Esophagus squamous epithelium (tissue), 5 donors: ENCODE measurements at regions not wholly inside any gene's neighbourhood (a gene's known extent, or its start where the extent isn't known, plus 50 kb on each side); places are given as distances from the start of the nearest gene placed in this dataset.

Experiments
- DNase-seq: peaks from one replicate; lab custom pipeline; 2025; lab: John Stamatoyannopoulos, UW
- H3K27ac ChIP-seq, 4 donors: fragments of 200-600 bp; sonication (generic); one replicate each; pipeline ENCODE4 v1.5.1; 2016 to 2019; ENCODE audit warnings: mild to moderate bottlenecking in 1 of 4
- H3K27me3 ChIP-seq, 4 donors: fragments of 200-600 bp; sonication (generic); 1 replicate in 3 of 4; 2 replicates in 1 of 4; pipeline versions ENCODE4 v1.5.1 to v1.6.0; 2017 to 2021; ENCODE audit warnings: antibody characterized with exemption in 1 of 4
- H3K36me3 ChIP-seq, 3 donors: fragments of 200-600 bp; sonication (generic); one replicate each; pipeline ENCODE4 v1.5.1; 2016 to 2019
- H3K4me1 ChIP-seq, 3 donors: fragments of 200-600 bp; sonication (generic); one replicate each; pipeline ENCODE4 v1.5.1; 2017 to 2019
- H3K4me3 ChIP-seq, 4 donors: fragments of 200-600 bp; sonication (generic); 1 replicate in 3 of 4; 2 replicates in 1 of 4; pipeline ENCODE4 v1.5.1; 2016 to 2019; ENCODE audit warnings: mild to moderate bottlenecking in 2 of 4, moderate library complexity in 1 of 4
- H3K9me3 ChIP-seq, 3 donors: fragments of 200-600 bp; sonication (generic); one replicate each; pipeline ENCODE4 v1.5.1; 2016 to 2019
- POLR2A ChIP-seq, 4 donors: fragments of 450-650 bp; IDR thresholded peaks; one replicate each; pipeline ENCODE4 v1.6.1; 2017; ENCODE audit warnings: antibody characterized with exemption in 4 of 4, mild to moderate bottlenecking in 4 of 4, moderate library complexity in 3 of 4
- whole genome bisulfite sequencing, 2 donors: methylation state at CpG; one replicate each; pipeline ENCODE4 v1.1.5; 2018; 5-methylcytosine and 5-hydroxymethylcytosine counted together
- intact Hi-C: fragments of 100-400 bp; cut with DNase I; formaldehyde crosslinking; loops from one replicate; pipeline ENCODE4 v1.15.0; 2022
- TF ChIP-seq, protein P1 (sequence below), 6 experiments: fragments of 450-650 bp in 4 of 6; fragments of 200-600 bp in 2 of 6; sonication (generic) in 2 of 6; IDR thresholded peaks; one replicate each; pipeline ENCODE4 v1.5.1; 2016 to 2019; ENCODE audit warnings: antibody characterized with exemption in 6 of 6, mild to moderate bottlenecking in 4 of 6, moderate library complexity in 4 of 6
- donor health status: DM: yes; HTN: yes; CAD: no.

DNA sequence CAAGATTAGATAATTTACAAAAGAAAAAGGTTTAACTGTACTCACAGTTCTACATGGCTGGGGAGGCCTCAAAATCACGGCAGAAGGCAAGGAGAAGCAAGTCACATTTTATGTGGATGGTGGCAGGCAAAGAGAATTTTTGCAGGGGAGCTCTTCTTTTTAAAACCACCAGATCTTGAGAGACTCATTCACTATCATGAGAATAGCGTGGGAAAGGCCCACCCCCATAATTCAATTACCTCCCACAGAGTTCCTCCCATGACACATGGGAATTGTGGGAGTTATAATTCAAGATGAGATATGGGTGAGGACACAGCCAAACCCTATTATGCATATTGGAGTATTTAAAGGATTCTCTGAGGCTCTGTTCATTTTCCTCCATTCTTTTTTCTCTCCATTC, 138.7 kb upstream of the CADM2 start:
- no peak overlapping the region for H3K4me3 ChIP-seq
- H3K9me3 ChIP-seq = no peaks in the 10 kb centered on the region
- H3K36me3 ChIP-seq = no peaks in the 10 kb centered on the region
- H3K27ac ChIP-seq = no peak overlapping the region
- no peak for DNase-seq
- WGBS, 2 donors = 38 to 48% methylated on average over 2 of the region's 2 CpGs
- intact Hi-C loops = no loop called here
- H3K4me1 ChIP-seq = no peaks in the 10 kb centered on the region
- H3K27me3 ChIP-seq = no peaks in the 10 kb centered on the region
- TF ChIP-seq, protein P1, sequence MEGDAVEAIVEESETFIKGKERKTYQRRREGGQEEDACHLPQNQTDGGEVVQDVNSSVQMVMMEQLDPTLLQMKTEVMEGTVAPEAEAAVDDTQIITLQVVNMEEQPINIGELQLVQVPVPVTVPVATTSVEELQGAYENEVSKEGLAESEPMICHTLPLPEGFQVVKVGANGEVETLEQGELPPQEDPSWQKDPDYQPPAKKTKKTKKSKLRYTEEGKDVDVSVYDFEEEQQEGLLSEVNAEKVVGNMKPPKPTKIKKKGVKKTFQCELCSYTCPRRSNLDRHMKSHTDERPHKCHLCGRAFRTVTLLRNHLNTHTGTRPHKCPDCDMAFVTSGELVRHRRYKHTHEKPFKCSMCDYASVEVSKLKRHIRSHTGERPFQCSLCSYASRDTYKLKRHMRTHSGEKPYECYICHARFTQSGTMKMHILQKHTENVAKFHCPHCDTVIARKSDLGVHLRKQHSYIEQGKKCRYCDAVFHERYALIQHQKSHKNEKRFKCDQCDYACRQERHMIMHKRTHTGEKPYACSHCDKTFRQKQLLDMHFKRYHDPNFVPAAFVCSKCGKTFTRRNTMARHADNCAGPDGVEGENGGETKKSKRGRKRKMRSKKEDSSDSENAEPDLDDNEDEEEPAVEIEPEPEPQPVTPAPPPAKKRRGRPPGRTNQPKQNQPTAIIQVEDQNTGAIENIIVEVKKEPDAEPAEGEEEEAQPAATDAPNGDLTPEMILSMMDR (IDR thresholded peaks at IDR 0.05) = no peak
- no peak for TF ChIP-seq POLR2A (IDR thresholded peaks at IDR 0.05)

GRCh38 chr3:84820906-84821305, 137.9 kb upstream of the CADM2 start:
- Histone ChIP-seq H3K9me3 (no peaks in the 10 kb centered on the region), H3K27ac (no peak overlapping the region), H3K4me1 (no peaks in the 10 kb centered on the region), H3K27me3 (no peaks in the 10 kb centered on the region), H3K4me3 (no peak overlapping the region), H3K36me3 (no peaks in the 10 kb centered on the region)
- TF ChIP-seq, protein P1 (IDR thresholded peaks at IDR 0.05) = no peak
- TF ChIP-seq POLR2A (IDR thresholded peaks at IDR 0.05) = no peak
- intact Hi-C loops = no loop called here
- DNase-seq = no peak

DNA sequence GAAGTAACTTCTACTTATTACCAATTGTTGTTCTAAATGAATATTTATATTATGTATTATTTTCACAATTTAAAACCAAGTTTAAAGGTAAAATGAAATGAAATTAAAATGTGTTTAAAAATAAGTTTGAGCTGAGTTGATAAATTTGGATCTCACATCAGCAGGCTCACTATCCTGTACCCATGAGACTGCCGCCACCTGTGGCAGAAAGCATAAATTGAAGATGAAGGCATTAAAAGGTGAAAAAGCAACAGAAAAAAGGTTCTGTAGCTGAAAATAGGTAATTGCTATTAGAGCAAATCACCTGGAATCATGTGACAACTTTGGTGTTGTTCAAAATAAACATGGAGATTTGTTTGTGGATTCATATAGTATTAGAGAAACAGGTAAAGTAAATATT, 133.0 kb upstream of the CADM2 start:
- intact Hi-C loops = no loop called here
- no peak for DNase-seq
- H3K36me3 ChIP-seq = no peaks in the 10 kb centered on the region
- TF ChIP-seq, protein P1 (IDR thresholded peaks at IDR 0.05) = no peak
- no peak for TF ChIP-seq POLR2A (IDR thresholded peaks at IDR 0.05)
- H3K27me3 ChIP-seq = no peaks in the 10 kb centered on the region
- H3K9me3 ChIP-seq = no peaks in the 10 kb centered on the region
- H3K4me3 ChIP-seq = no peak overlapping the region
- no peak overlapping the region for H3K27ac ChIP-seq
- WGBS, 2 donors = 75 to 79% methylated on average over 1 of the region's 1 CpG
- H3K4me1 ChIP-seq = no peaks in the 10 kb centered on the region

DNA sequence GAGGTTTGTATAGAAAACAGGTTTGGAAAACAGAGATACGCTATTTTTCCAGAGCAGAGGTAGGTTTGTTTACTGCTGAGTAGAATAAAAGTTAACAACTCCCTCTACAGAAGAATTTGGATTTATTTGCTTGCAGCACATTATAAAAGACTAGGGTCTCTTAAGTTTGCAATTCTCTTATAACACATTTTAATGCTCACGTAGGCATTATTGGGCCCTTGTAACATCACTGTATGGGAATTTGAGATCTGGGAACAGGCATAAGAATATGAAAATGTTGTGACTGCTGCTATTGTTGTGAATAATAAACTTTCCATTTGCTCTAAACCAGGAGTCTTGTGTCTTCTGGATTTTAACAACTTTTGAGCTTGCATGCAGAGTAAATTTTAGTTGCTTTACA, 128.3 kb upstream of the CADM2 start:
- H3K27ac ChIP-seq = no peak overlapping the region
- H3K4me3 ChIP-seq = no peak overlapping the region
- DNase-seq = no peak
- no peaks in the 10 kb centered on the region for H3K36me3 ChIP-seq
- intact Hi-C loops = no loop called here
- no peaks in the 10 kb centered on the region for H3K4me1 ChIP-seq
- WGBS, 2 donors = 77 to 82% methylated on average over 2 of the region's 2 CpGs
- peaks cover 0 to 6% (median 0%) of the 10 kb centered on the region in 3 donors for H3K9me3 ChIP-seq
- no peaks in the 10 kb centered on the region for H3K27me3 ChIP-seq
- no peak for TF ChIP-seq POLR2A (IDR thresholded peaks at IDR 0.05)
- TF ChIP-seq, protein P1 (IDR thresholded peaks at IDR 0.05) = no peak

DNA sequence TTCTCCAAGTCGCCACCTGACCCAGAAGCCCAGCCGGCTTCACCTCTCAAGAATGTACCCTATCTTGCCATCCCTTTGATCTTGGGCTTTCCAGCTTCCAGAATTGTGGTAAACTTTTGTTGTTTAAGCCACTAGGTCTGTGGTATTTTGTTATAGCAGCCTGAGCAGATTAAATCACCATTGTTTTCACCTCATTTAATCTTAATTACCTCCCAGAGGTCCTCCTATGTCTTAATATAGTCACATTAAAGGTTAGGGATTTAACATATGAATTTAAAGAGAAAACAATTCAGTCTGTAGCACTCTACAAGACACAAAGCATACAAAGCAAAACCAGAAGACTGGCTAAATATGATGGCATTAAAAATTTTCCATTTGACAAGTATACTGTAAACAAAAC, 123.4 kb upstream of the CADM2 start:
- no peak overlapping the region for H3K27ac ChIP-seq
- no peaks in the 10 kb centered on the region for H3K36me3 ChIP-seq
- peaks cover 0 to 6% (median 0%) of the 10 kb centered on the region in 3 donors for H3K9me3 ChIP-seq
- no peaks in the 10 kb centered on the region for H3K27me3 ChIP-seq
- no peak for DNase-seq
- no peaks in the 10 kb centered on the region for H3K4me1 ChIP-seq
- intact Hi-C loops = no loop called here
- TF ChIP-seq, protein P1 (IDR thresholded peaks at IDR 0.05) = no peak
- no peak for TF ChIP-seq POLR2A (IDR thresholded peaks at IDR 0.05)
- no peak overlapping the region for H3K4me3 ChIP-seq
- 64 to 74% methylated on average over 2 of the region's 2 CpGs for WGBS, 2 donors
